ENCODE measurements at regions not wholly inside any gene's neighbourhood (a gene's known extent, or its start where the extent isn't known, plus 50 kb on each side); places are given as distances from the start of the nearest gene placed in this dataset.

DNA sequence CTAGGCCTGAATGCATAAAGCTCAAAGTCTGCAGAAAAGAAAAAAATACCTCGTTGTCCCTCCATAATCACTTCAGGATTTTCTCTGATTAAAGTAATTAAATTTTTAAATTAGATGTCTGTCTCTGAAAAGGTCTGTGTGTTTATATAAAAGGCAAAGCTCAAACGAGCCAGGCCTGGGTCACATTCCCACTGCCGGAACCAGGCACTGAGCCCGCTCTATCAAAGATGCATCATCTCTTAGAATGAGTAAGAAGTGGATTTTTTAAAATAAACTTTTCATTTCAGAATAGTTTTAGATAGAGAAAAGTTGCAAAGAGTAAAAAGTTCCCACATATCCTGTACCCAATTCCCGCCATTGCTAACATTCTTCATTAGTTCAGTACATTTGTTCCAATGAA, 202.1 kb upstream of the KYNU start:
- no peaks in the 10 kb centered on the region for H3K79me2 ChIP-seq (ENCODE audit: insufficient read depth, low read length)
- H4K20me1 ChIP-seq (ENCODE audit: insufficient read depth, low read length, poor library complexity, severe bottlenecking): no peaks in the 10 kb centered on the region
- no peak overlapping the region for H3K4me2 ChIP-seq (ENCODE audit: low read depth, low read length, poor library complexity, severe bottlenecking)
- H3K9me3 ChIP-seq (ENCODE audit: insufficient read depth, low read depth, low read length): no peaks in the 10 kb centered on the region
- H3K36me3 ChIP-seq (ENCODE audit: insufficient read depth, low read length): no peaks in the 10 kb centered on the region
- H3K4me1 ChIP-seq (ENCODE audit: insufficient read depth, low read length, poor library complexity, severe bottlenecking): no peaks in the 10 kb centered on the region
- no peak overlapping the region for H3K9ac ChIP-seq (ENCODE audit: low read depth, low read length, poor library complexity, severe bottlenecking)
- H2AFZ ChIP-seq (ENCODE audit: low read length): no peak overlapping the region
- no peaks in the 10 kb centered on the region for H3K9me2 ChIP-seq (replicated peaks; ENCODE audit: low read depth, low read length)
- H3K4me3 ChIP-seq (ENCODE audit: low read length, poor library complexity, severe bottlenecking): no peak overlapping the region
- H3K27me3 ChIP-seq (ENCODE audit: insufficient read depth, low read length, poor library complexity, severe bottlenecking): no peaks in the 10 kb centered on the region
- no peak for TF ChIP-seq EZH2phosphoT487 (IDR thresholded peaks at IDR 0.05; ENCODE audit: borderline replicate concordance)
- TF ChIP-seq, protein P1, sequence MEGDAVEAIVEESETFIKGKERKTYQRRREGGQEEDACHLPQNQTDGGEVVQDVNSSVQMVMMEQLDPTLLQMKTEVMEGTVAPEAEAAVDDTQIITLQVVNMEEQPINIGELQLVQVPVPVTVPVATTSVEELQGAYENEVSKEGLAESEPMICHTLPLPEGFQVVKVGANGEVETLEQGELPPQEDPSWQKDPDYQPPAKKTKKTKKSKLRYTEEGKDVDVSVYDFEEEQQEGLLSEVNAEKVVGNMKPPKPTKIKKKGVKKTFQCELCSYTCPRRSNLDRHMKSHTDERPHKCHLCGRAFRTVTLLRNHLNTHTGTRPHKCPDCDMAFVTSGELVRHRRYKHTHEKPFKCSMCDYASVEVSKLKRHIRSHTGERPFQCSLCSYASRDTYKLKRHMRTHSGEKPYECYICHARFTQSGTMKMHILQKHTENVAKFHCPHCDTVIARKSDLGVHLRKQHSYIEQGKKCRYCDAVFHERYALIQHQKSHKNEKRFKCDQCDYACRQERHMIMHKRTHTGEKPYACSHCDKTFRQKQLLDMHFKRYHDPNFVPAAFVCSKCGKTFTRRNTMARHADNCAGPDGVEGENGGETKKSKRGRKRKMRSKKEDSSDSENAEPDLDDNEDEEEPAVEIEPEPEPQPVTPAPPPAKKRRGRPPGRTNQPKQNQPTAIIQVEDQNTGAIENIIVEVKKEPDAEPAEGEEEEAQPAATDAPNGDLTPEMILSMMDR (conservative IDR thresholded peaks at IDR 0.05; ENCODE audit: low read length): no peak
- H3F3A ChIP-seq (ENCODE audit: low read depth): no peaks in the 10 kb centered on the region

GRCh38 chr2:142673836-142674235, 203.6 kb upstream of the KYNU start:
- no peaks in the 10 kb centered on the region for H3K9me2 ChIP-seq (replicated peaks; ENCODE audit: low read depth, low read length)
- H3K79me2 ChIP-seq (ENCODE audit: insufficient read depth, low read length): no peaks in the 10 kb centered on the region
- H2AFZ ChIP-seq (ENCODE audit: low read length): no peak overlapping the region
- H3K9me3 ChIP-seq (ENCODE audit: insufficient read depth, low read depth, low read length): no peaks in the 10 kb centered on the region
- TF ChIP-seq, protein P1 (conservative IDR thresholded peaks at IDR 0.05; ENCODE audit: low read length): no peak
- no peak for TF ChIP-seq EZH2phosphoT487 (IDR thresholded peaks at IDR 0.05; ENCODE audit: borderline replicate concordance)
- H4K20me1 ChIP-seq (ENCODE audit: insufficient read depth, low read length, poor library complexity, severe bottlenecking): no peaks in the 10 kb centered on the region
- H3K4me2 ChIP-seq (ENCODE audit: low read depth, low read length, poor library complexity, severe bottlenecking): no peak overlapping the region
- no peaks in the 10 kb centered on the region for H3F3A ChIP-seq (ENCODE audit: low read depth)
- H3K9ac ChIP-seq (ENCODE audit: low read depth, low read length, poor library complexity, severe bottlenecking): no peak overlapping the region
- H3K4me3 ChIP-seq (ENCODE audit: low read length, poor library complexity, severe bottlenecking): no peak overlapping the region
- no peaks in the 10 kb centered on the region for H3K4me1 ChIP-seq (ENCODE audit: insufficient read depth, low read length, poor library complexity, severe bottlenecking)
- H3K36me3 ChIP-seq (ENCODE audit: insufficient read depth, low read length): no peaks in the 10 kb centered on the region
- H3K27me3 ChIP-seq (ENCODE audit: insufficient read depth, low read length, poor library complexity, severe bottlenecking): no peaks in the 10 kb centered on the region

DNA sequence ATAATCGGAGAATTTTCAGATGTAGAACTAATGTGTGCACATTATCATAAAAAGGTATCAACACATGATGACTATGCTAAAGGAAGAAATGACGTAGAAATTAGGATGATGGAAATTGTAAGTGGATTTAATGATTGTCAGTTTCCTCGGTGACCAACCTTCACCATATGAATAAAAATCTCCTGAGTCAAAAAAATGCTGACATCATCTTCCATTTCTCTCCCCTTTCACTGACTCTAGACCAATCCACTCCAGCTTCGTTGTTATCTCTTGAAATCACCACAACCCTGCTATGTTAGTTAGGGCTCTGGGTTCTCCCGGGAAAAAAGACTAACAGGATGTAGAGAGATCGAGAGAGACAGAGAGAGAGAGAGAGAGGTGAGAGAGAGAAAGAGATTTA, 204.8 kb upstream of the KYNU start:
- TF ChIP-seq, protein P1 (conservative IDR thresholded peaks at IDR 0.05; ENCODE audit: low read length): no peak
- Histone ChIP-seq H3K4me3 (ENCODE audit: low read length, poor library complexity, severe bottlenecking) (no peak overlapping the region), H3K79me2 (ENCODE audit: insufficient read depth, low read length) (no peaks in the 10 kb centered on the region), H3K36me3 (ENCODE audit: insufficient read depth, low read length) (no peaks in the 10 kb centered on the region), H3K9me3 (ENCODE audit: insufficient read depth, low read depth, low read length) (no peaks in the 10 kb centered on the region), H2AFZ (ENCODE audit: low read length) (no peak overlapping the region), H4K20me1 (ENCODE audit: insufficient read depth, low read length, poor library complexity, severe bottlenecking) (no peaks in the 10 kb centered on the region), H3K9me2 (replicated peaks; ENCODE audit: low read depth, low read length) (no peaks in the 10 kb centered on the region), H3K27me3 (ENCODE audit: insufficient read depth, low read length, poor library complexity, severe bottlenecking) (no peaks in the 10 kb centered on the region), H3K4me1 (ENCODE audit: insufficient read depth, low read length, poor library complexity, severe bottlenecking) (no peaks in the 10 kb centered on the region), H3K4me2 (ENCODE audit: low read depth, low read length, poor library complexity, severe bottlenecking) (no peak overlapping the region), H3K9ac (ENCODE audit: low read depth, low read length, poor library complexity, severe bottlenecking) (no peak overlapping the region), H3F3A (ENCODE audit: low read depth) (no peaks in the 10 kb centered on the region)

All from Loucy (cell line).